D721Med (cell line): ENCODE measurements at regions not wholly inside any gene's neighbourhood (a gene's known extent, or its start where the extent isn't known, plus 50 kb on each side); places are given as distances from the start of the nearest gene placed in this dataset.

Experiments used
- DNase-seq: peaks from one replicate; pipeline ENCODE4 v3.0.0; 2011; ENCODE audit warnings: low spot score; ENCODE audit not compliant: insufficient read length
- FAIRE-seq: peaks from 2 replicates; lab custom pipeline; 2011; peaks lifted over from hg19 to GRCh38; lab: Jason Lieb, UNC
- TF ChIP-seq, protein P1 (sequence below): IDR thresholded peaks from 2 replicates; pipeline ENCODE4 v1.5.1; 2012; ENCODE audit warnings: mild to moderate bottlenecking, control low read depth; ENCODE audit not compliant: insufficient read depth; ENCODE audit errors: missing control alignments

GRCh38 chr6:50467931-50468330, 245.4 kb upstream of the TFAP2D start:
- no peak for DNase-seq
- no peak for FAIRE-seq
- TF ChIP-seq, protein P1, sequence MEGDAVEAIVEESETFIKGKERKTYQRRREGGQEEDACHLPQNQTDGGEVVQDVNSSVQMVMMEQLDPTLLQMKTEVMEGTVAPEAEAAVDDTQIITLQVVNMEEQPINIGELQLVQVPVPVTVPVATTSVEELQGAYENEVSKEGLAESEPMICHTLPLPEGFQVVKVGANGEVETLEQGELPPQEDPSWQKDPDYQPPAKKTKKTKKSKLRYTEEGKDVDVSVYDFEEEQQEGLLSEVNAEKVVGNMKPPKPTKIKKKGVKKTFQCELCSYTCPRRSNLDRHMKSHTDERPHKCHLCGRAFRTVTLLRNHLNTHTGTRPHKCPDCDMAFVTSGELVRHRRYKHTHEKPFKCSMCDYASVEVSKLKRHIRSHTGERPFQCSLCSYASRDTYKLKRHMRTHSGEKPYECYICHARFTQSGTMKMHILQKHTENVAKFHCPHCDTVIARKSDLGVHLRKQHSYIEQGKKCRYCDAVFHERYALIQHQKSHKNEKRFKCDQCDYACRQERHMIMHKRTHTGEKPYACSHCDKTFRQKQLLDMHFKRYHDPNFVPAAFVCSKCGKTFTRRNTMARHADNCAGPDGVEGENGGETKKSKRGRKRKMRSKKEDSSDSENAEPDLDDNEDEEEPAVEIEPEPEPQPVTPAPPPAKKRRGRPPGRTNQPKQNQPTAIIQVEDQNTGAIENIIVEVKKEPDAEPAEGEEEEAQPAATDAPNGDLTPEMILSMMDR, result no peak

DNA sequence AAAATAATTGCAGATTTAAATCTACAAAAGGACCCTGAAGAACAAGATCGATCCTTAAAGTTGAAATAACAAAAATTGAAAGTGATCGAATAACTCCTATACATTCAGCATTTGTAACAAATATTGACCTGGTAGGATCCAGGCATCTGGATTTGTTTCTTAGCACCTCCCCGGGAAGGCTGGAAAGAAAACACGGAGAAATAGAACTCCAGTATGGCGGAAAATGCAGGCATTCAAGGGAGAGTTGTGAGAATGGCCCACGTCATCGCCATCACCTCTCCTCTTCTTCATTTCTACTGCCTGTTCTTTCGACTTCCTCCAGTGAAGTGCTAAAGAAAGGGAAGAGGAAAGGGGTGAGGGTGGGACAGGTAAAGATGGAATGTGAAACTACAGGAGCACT, 242.3 kb upstream of the TFAP2D start:
- FAIRE-seq (no peak), DNase-seq (no peak)
- TF ChIP-seq, protein P1, result no peak

GRCh38 chr6:50510361-50510760, 203.0 kb upstream of the TFAP2D start:
- FAIRE-seq (no peak), DNase-seq (no peak)
- TF ChIP-seq, protein P1, result no peak

DNA sequence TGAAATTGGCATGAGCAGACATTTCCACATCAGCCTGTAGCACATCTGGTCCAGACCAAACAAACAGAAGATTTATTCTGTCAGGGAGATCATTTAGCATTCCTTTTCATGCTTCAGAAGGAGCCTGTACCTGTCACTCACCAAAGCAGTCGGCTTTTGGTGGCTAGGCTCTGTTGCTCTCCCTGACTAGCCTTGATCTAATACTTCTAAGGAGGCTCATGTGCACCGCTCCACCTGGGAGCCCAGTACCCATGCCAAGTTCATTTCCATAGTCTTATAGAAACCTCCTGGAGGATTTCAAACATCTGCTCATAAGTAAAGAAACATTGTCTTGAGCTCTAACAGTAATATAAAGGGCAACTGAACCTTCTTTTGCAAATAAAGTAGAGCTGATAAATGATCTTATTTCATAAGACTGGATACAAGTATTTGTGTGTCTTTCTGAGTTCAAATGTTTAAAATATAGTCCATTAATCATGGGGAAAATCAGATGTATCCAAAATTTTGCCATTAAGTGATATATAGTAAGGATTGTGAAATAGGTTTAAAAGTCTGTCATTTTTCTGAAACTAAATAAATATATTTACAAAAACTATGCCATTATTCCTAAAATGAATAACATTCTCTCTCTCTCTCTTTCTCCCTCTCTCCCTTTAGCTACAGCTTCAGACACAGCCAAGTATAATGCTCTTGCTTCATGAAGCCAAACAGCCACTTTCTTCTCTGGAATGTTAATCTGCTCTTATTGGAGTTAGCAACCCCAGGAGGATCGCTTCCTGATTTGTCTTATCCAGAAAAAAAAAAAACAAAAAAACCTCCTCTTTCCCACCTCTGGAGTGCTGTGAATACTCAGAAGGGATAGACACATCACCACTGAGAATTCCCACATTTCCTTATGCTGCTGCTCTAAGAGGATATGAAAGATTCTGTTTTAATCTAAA, 192.7 kb upstream of the TFAP2D start:
- DNase-seq, result no peak
- TF ChIP-seq, protein P1, result no peak
- FAIRE-seq, result no peak

GRCh38 chr6:50524341-50524740, 189.0 kb upstream of the TFAP2D start:
- DNase-seq (no peak), FAIRE-seq (no peak)
- TF ChIP-seq, protein P1, result no peak

GRCh38 chr6:50527985-50528384, 185.3 kb upstream of the TFAP2D start:
- no peak for FAIRE-seq
- TF ChIP-seq, protein P1, result no peak

DNA sequence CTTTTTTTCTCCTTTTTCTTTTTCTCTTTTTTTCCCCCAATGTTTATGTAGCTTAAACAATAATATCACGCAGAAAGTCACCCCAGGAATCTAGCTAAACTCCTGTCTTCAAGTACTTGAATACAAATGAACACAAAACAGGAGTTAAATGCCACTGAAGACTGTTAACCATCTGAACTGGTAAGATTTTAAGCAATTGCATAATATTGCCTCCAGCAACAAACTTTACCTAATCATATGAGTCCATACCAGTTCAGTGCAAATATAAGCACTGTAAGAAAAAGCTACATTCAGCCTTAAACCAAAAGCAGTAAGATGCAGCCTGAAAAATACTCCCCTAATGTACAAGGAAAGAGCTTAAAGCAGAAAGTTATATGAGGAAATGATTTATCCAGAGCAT, 173.9 kb upstream of the TFAP2D start:
- FAIRE-seq (no peak), DNase-seq (no peak)
- TF ChIP-seq, protein P1, result no peak

More at GRCh38 chr6:50527985-50528384, 185.3 kb upstream of the TFAP2D start:
- no peak for DNase-seq
